Spleen (tissue), 11 donors: ENCODE measurements at regions not wholly inside any gene's neighbourhood (a gene's known extent, or its start where the extent isn't known, plus 50 kb on each side); places are given as distances from the start of the nearest gene placed in this dataset.

ENCODE experiments used
- DNase-seq: peaks from one replicate; pipeline ENCODE4 v3.0.0-alpha.2; 2020
- H3K27ac ChIP-seq, 8 donors: fragments of 200-600 bp; sonication (generic) in 7 of 8; 1 replicate in 4 of 8; 2 replicates in 4 of 8; pipeline versions ENCODE4 v1.5.0 to v1.8.0; 2016 to 2021; ENCODE audit warnings: inconsistent platforms in 4 of 8, mild to moderate bottlenecking in 4 of 8, moderate library complexity in 1 of 8
- H3K27me3 ChIP-seq, 7 donors: fragments of 200-600 bp; sonication (generic) in 6 of 7; replicated peaks in 1 of 7; 1 replicate in 4 of 7; 2 replicates in 3 of 7; pipeline versions ENCODE4 v1.5.0 to v1.8.0; 2016 to 2021; ENCODE audit warnings: inconsistent platforms in 3 of 7, mild to moderate bottlenecking in 1 of 7
- H3K36me3 ChIP-seq, 6 donors: fragments of 200-600 bp; sonication (generic) in 5 of 6; 1 replicate in 4 of 6; 2 replicates in 2 of 6; pipeline versions ENCODE4 v1.5.0 to v1.8.0; 2016 to 2021; ENCODE audit warnings: inconsistent platforms in 2 of 6
- H3K4me1 ChIP-seq, 6 donors: fragments of 200-600 bp; sonication (generic) in 5 of 6; 1 replicate in 3 of 6; 2 replicates in 3 of 6; pipeline versions ENCODE4 v1.5.0 to v1.8.0; 2016 to 2021; ENCODE audit warnings: inconsistent platforms in 3 of 6
- H3K4me3 ChIP-seq, 8 donors: fragments of 200-600 bp; sonication (generic) in 7 of 8; 1 replicate in 4 of 8; 2 replicates in 4 of 8; pipeline versions ENCODE4 v1.5.0 to v1.8.0; 2016 to 2021; ENCODE audit warnings: inconsistent platforms in 4 of 8, mild to moderate bottlenecking in 4 of 8, moderate library complexity in 2 of 8
- H3K9me3 ChIP-seq, 8 donors: fragments of 200-600 bp; sonication (generic) in 7 of 8; 1 replicate in 4 of 8; 2 replicates in 4 of 8; pipeline versions ENCODE4 v1.5.0 to v1.8.0; 2016 to 2021; ENCODE audit warnings: inconsistent platforms in 4 of 8
- POLR2A ChIP-seq, 3 donors: fragments of 450-650 bp; IDR thresholded peaks; one replicate each; pipeline ENCODE4 v1.5.1; 2017; ENCODE audit warnings: antibody characterized with exemption in 3 of 3, mild to moderate bottlenecking in 1 of 3
- POLR2AphosphoS5 ChIP-seq, 3 donors: sonication (generic); formaldehyde crosslinking; IDR thresholded peaks; one replicate each; pipeline ENCODE4 v1.5.1; 2017; ENCODE audit warnings: antibody characterized with exemption in 3 of 3
- WGBS, 5 donors: extraction: QIAGEN DNeasy Blood & Tissue Kit in 3 of 5; methylation state at CpG; one replicate each; pipeline versions ENCODE4 v1.1.5 to v1.1.7; 2013 to 2018; 5-methylcytosine and 5-hydroxymethylcytosine counted together
- intact Hi-C: fragments of 100-400 bp; cut with DNase I; formaldehyde crosslinking; loops from one replicate; pipeline ENCODE4 v1.15.0; 2023; ENCODE audit warnings: low total_unique reads
- TF ChIP-seq, protein P1 (sequence below), 11 experiments: fragments of 200-600 bp in 7 of 11; fragments of 450-650 bp in 4 of 11; sonication (generic) in 4 of 11; IDR thresholded peaks in 8 of 11; conservative IDR thresholded peaks in 3 of 11; 1 replicate in 7 of 11; 2 replicates in 4 of 11; pipeline versions ENCODE4 v1.4.0 to v1.8.0; 2016 to 2021; ENCODE audit warnings: antibody characterized with exemption in 11 of 11, inconsistent platforms in 4 of 11, mild to moderate bottlenecking in 1 of 11
- donor health status: healthy with polysubstance abuse.
- donor health status: DM: no; HTN: no; CAD: no; lungs with moderate emphysema.
- donor health status: DM: no; HTN: no; CAD: no.
- donor health status: Bipolar disorder and iron deficiency.
- donor health status: healthy.
- donor health status: DM: no; HTN: no; CAD: no.
- donor health status: DM: yes; HTN: yes; CAD: no.

- Histone ChIP-seq H3K36me3 (no peaks in the 10 kb centered on the region), H3K4me1 (no peaks in the 10 kb centered on the region), H3K4me3 (no peak overlapping the region), H3K27ac (no peak overlapping the region), H3K27me3 (no peaks in the 10 kb centered on the region), H3K9me3 (no peaks in the 10 kb centered on the region)
- intact Hi-C loops: no loop called here
- TF ChIP-seq POLR2A (IDR thresholded peaks at IDR 0.05): no peak
- no peak for TF ChIP-seq POLR2AphosphoS5 (IDR thresholded peaks at IDR 0.05)
- TF ChIP-seq, protein P1, sequence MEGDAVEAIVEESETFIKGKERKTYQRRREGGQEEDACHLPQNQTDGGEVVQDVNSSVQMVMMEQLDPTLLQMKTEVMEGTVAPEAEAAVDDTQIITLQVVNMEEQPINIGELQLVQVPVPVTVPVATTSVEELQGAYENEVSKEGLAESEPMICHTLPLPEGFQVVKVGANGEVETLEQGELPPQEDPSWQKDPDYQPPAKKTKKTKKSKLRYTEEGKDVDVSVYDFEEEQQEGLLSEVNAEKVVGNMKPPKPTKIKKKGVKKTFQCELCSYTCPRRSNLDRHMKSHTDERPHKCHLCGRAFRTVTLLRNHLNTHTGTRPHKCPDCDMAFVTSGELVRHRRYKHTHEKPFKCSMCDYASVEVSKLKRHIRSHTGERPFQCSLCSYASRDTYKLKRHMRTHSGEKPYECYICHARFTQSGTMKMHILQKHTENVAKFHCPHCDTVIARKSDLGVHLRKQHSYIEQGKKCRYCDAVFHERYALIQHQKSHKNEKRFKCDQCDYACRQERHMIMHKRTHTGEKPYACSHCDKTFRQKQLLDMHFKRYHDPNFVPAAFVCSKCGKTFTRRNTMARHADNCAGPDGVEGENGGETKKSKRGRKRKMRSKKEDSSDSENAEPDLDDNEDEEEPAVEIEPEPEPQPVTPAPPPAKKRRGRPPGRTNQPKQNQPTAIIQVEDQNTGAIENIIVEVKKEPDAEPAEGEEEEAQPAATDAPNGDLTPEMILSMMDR (IDR thresholded peaks at IDR 0.05 in 8 of 11, conservative IDR thresholded peaks at IDR 0.05 in 3 of 11): no peak
- DNase-seq: no peak
Measured at GRCh38 chr7:46989247-46989646, 592.7 kb downstream of the TNS3 start.

DNA sequence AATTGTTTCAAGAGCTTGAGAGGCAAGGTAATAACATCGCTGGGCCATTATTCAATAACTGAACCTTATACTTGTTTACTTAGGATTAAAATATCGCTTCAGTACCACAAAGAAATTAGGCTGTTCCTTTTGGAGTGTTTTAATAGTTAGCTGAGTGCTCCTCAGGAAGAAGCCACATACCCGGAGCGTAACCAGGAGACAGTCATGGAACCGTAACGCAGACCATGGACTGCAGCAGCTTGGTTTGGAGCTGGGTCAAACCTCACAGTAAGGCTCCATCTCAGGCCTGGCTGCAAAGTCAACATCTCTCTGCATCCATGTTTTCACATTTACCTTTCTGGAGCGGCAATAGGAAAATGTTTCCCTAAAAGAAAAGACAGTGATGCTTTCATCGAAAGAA, 599.0 kb downstream of the TNS3 start:
- TF ChIP-seq POLR2AphosphoS5 (IDR thresholded peaks at IDR 0.05): no peak
- TF ChIP-seq POLR2A (IDR thresholded peaks at IDR 0.05): no peak
- TF ChIP-seq, protein P1 (IDR thresholded peaks at IDR 0.05 in 8 of 11, conservative IDR thresholded peaks at IDR 0.05 in 3 of 11): no peak
- WGBS, 5 donors: 88 to 95% (median 93%) methylated on average over 8 of the region's 8 CpGs
- no peak overlapping the region for H3K4me3 ChIP-seq
- no peak overlapping the region for H3K27ac ChIP-seq
- H3K4me1 ChIP-seq: no peaks in the 10 kb centered on the region
- intact Hi-C loops: no loop called here
- H3K36me3 ChIP-seq: no peaks in the 10 kb centered on the region
- no peak for DNase-seq
- H3K27me3 ChIP-seq: no peaks in the 10 kb centered on the region
- no peaks in the 10 kb centered on the region for H3K9me3 ChIP-seq

- no peaks in the 10 kb centered on the region for H3K27me3 ChIP-seq
- no peaks in the 10 kb centered on the region for H3K4me1 ChIP-seq
- H3K9me3 ChIP-seq: no peaks in the 10 kb centered on the region
- DNase-seq: no peak
- 74 to 90% (median 85%) methylated on average over 1 of the region's 1 CpG for WGBS, 5 donors
- no peaks in the 10 kb centered on the region for H3K36me3 ChIP-seq
- TF ChIP-seq, protein P1 (IDR thresholded peaks at IDR 0.05 in 8 of 11, conservative IDR thresholded peaks at IDR 0.05 in 3 of 11): no peak
- TF ChIP-seq POLR2A (IDR thresholded peaks at IDR 0.05) (no peak), POLR2AphosphoS5 (IDR thresholded peaks at IDR 0.05) (no peak)
- intact Hi-C loops: no loop called here
- no peak overlapping the region for H3K4me3 ChIP-seq
- no peak overlapping the region for H3K27ac ChIP-seq
Measured at GRCh38 chr7:46979439-46979838, 602.5 kb downstream of the TNS3 start.

DNA sequence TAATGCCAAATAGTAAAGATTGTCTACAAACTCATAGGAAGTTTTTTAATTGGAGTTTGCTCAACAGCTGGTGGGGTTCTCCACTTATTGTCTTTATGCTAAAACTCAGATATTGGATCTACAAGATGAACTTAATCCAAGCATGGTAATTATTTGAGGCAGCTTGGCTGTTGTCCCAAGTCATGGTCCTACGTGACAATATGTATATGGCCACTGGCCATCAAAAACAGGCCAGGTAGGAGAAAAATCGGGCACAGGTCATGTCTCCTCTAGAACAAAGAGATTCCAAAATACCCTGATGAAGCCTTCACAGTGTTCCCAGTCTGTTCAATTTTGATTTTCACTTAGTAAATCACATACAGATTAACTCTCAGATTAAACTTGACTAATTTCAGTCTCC, 606.4 kb downstream of the TNS3 start:
- no peak for DNase-seq
- TF ChIP-seq POLR2A (IDR thresholded peaks at IDR 0.05) (no peak), POLR2AphosphoS5 (IDR thresholded peaks at IDR 0.05) (no peak)
- TF ChIP-seq, protein P1 (IDR thresholded peaks at IDR 0.05 in 8 of 11, conservative IDR thresholded peaks at IDR 0.05 in 3 of 11): no peak
- 74 to 85% (median 78%) methylated on average over 2 of the region's 2 CpGs for WGBS, 5 donors
- no peaks in the 10 kb centered on the region for H3K27me3 ChIP-seq
- H3K9me3 ChIP-seq: no peaks in the 10 kb centered on the region
- intact Hi-C loops: no loop called here
- H3K36me3 ChIP-seq: no peaks in the 10 kb centered on the region
- no peaks in the 10 kb centered on the region for H3K4me1 ChIP-seq
- H3K4me3 ChIP-seq: no peak overlapping the region
- no peak overlapping the region for H3K27ac ChIP-seq
